Astrocyte of the hippocampus (primary cell): ENCODE measurements at regions not wholly inside any gene's neighbourhood (a gene's known extent, or its start where the extent isn't known, plus 50 kb on each side); places are given as distances from the start of the nearest gene placed in this dataset.
"Not testable (repeated sequence)": the region's sequence is repeated elsewhere in the genome, so short reads cannot be mapped to it uniquely, and the experiment has no call there.

Experiments
- DNase-seq: peaks from one replicate; pipeline ENCODE4 v3.0.0; 2011; ENCODE audit warnings: low read depth, low spot score

DNA sequence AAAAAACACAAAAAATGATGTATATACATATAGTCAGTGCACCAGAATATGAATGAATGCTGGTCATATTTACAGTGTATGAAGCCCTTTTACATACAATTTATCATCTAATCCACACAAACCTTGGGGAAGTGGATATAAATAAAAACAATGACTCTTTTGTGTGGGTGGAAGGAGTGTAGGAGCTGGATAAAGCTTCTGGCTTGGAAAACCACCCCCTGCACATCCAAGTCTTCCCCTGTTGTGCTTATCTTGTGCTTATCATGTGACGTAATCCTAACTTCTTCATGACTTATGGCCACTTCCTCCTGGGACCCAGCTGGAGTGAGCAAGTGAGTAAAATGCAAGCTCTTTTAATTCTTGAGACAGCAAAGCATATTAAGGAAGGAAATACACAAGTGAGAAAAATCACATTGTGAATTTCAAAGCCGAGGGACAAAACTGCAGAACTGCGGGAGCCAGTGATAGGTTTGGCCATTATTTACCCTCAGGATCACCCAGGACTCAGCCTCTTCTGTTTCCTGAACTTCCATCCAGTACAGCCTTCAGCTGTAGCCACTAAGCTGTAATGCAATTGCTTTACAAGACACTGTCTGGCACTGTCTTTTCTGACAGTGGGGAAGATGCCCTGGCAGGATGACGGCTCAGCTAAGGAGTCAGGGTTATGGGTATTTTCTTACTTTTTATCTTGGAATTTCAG lies 104.0 kb upstream of the PPM1J start:
- DNase-seq = peak; percentile 39

DNA sequence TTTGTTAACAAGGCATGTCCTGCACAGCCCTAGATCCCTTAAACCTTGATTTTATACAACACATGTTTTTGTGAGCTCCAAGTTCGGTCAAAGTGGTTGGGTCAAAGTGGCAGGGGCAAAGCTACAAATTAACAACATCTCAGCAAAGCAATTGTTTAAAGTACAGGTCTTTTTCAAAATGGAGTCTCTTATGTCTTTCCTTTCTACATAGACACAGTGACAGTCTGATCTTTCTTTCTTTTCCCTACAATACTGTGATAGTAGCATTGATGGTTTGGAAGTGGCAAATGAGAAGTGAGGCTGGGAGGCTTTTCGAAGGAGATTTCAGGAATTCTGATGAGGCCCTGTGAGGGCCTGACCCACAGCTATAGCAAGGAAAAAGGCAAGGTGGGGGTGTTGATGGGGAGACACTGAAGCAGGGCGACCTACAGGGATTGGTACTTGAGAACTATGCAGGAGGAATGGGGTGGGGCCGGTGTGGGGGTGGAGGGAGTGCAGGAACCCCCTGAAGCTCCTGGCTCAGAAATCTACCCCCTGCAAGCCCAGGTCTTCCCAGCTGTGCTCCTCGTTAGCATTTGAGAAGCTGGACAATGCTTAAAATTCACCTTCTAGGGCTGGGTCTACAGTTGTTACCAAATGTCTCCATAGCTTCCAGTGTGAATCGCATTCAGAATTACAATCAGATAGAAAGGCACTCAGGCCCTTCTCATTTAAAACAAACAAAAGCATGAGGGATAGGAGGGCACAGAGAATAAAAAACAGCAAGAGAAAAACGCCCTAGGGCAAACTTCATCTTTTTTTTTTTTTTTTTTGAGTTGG lies 102.6 kb upstream of the PPM1J start:
- DNase-seq = no peak

DNA sequence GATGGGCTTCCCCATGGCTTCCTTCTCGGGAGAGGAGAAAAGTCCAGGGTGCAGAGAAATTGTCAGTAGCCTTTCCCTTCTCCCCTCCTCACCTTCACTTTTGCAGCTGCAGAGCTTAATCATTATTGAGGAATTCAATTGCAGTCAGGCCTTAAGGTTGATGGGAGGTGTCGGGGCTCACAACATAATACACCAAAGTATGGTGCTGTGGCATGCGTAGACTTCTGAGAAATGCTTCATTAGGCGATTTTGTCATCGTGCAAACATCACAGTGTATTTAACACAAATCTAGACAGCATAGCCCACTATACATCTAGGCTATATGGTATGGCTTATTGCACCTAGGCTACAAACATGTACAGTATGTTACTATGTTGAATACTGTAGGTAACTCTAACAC lies 100.2 kb upstream of the PPM1J start:
- DNase-seq = no peak

DNA sequence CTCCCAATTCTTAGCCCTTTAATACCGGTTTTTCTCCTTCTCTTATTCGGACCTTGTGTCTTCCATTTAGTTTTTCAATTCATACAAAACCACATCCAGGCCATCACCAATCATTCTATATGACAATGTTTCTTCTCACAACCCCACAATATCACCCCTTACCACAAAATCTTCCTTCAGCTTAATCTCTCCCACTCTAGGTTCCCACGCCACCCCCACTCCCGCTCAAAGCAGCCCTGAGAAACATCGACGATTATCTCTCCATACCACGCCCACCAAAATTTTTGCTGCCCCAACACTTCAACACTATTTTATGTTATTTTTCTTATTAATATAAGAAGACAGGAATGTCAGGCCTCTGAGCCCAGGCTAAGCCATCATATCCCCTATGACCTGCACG lies 99.5 kb upstream of the PPM1J start:
- not testable (repeated sequence) for DNase-seq

DNA sequence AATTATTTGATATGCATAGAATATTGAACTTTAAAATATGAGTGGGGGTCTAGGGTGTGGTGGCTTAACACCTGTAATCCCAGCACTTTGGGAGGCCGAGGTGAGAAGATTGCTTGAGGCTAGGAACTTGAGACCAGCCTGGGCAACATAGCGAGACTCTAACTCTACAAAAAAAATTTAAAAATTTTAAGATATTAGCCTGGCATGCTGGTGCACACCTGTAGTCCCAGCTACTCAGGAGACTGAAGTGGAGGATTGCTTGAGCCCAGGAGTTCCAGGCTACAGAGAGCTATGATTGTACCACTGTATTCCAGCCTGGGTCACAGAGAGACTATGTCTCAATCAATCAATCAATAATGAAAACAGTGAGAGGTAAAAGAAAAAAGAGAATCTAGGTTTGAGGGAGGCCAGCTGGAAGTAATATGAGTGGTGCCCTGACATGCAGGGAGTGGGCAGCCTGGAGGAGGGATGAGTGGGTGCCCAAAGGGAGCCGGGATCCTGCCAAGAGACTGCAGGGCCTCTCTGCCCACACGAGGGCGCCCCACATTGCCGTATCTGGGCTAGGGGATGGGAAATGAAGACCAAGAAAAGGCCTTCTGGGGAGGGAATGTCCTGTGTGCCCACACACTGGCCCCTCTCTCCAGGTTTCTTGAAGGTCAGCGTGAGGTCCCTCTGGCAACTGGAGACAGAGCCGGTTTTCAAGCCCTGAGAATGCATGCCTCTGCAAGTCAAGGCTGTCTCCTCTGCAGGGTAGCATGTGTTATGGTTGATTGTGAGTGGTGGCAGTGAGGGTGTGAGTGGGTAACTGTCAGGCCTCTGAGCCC lies 93.9 kb upstream of the PPM1J start:
- peak; percentile 86 for DNase-seq

DNA sequence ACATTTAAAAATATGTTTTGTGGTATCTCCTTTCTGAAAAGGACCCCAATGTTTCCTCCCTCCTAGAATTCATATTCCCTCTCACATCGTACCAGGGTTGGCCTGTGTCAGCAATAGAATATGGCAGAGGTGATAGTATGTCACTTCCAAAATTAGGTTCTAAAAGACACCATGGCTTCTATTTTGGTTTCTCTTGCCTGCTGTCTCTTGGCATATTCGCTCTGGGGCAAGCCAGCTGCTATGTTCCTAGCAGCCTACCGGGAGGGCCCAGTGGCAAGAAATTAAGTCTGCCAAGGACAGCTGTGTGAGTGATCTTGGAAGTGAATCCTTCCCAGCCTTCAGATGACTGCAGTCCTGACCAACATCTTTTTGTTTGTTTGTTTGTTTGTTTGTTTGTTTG lies 92.9 kb upstream of the PPM1J start:
- no peak for DNase-seq

DNA sequence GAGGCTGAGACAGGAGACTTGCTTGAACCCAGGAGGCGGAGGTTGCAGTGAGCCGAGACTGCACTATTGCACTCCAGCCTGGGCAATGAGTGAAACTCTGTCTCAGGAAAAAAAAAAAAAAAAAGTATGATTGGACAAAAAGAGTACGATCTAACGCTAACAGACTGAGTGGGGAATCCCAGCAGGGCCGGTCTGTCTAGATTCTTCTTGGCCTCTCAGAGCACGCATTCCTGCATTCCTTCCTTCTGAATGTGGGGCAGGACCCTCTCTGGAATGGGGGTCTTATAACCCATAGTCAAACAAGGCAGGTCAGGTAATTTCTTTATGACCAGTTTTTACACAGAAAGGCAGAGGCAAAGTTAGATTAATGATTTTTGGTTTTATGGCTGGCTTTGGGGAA lies 92.0 kb upstream of the PPM1J start:
- DNase-seq = no peak

DNA sequence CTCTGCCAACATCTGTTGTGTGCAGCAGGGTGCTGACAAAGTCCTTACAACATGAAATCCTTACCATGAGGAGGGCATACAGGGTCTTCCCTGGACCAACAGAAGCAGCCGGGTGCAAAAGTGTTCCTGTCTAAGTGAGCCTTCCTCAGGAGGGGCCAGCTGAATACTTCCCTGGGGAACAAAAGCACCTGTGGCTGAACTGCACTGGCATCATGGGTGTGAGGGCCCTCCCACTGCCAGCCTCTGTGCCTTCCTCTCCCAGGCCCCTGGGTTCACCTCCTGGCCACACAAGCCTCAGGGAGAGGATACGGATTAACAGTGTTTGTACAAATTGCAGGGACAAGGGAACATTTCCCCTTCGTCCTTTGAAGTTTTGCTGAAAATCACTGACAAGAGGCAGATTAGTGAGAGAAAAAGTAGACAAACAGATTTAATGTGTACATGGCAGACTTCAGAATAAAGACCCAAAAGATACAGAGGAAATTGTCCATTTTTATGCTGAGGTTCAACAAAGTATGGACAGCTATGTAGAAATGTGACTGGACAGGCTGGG lies 91.0 kb upstream of the PPM1J start:
- no peak for DNase-seq

DNA sequence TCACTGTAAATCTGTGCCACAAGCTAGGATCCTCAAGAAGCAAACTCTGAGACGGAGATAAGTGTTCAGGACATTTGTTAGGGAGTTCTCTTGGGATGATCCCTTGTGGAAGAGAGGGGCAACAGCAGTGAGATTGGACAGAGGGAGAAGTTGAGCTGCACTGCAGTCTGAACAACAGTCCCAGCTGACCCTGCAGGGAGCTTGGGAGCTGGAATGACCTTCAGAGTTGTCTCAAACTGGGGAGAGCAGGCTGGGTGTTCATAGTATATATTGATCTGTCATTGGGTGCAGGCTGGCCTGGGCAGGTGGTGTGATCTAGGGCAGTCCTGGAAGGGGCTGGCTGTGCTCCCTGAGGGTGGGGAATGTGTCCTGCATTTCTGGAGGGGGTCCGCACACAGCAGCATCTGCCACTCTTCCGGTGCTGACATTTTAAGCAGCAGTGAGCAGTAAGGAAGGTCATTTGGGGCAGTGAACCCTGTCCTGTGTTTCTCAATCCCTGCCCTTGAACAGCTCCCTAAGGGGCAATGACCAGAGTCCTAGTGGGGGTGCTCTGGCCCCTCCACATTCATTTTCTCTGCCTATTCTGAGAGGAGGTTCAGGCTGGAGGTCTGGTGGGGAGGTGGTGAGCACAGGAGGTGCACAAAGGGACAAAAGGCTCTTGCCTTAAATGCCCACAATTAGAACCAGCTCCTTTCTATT lies 90.2 kb upstream of the PPM1J start:
- DNase-seq = no peak

DNA sequence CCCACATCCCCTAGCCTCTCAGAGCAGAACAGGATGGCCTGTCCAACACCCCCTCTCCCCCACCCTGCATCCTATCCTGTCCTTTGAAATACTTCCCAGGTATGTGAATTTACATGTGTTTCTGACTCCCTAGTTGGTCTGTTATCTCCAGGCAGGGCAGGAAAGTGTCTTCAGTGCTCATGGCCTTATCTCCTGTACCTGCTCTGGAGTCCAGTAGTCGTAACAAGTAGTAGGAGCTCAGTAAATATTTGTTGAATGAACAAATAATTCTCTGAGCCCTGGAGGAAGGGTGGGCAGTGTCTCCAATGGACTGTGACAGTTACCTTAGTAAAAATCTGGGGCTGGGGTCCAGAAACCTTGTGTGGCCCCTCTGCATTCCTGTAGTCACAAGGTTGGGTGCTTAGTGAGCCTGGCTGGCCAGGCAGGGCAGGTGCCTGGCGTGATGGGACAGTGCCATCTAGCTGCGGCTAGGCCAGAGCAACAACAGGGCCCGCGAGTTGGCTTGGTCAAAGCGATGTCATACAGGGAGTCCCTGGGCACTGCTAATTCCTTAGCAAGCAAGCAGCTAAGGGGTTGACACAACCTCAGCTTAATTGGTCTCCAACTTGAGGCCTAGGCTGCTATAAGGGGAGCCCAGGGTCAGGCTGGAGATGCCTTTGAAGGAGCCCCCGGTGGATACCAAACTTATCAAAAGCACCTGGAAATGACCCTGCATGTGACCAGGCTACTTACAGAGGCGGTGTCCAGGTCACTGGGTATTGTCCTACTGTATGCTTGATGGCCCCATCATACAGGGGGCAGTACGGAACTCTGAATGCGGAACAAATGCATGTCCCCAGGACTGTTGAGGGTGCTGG lies 89.0 kb upstream of the PPM1J start:
- peak; percentile 90 for DNase-seq

DNA sequence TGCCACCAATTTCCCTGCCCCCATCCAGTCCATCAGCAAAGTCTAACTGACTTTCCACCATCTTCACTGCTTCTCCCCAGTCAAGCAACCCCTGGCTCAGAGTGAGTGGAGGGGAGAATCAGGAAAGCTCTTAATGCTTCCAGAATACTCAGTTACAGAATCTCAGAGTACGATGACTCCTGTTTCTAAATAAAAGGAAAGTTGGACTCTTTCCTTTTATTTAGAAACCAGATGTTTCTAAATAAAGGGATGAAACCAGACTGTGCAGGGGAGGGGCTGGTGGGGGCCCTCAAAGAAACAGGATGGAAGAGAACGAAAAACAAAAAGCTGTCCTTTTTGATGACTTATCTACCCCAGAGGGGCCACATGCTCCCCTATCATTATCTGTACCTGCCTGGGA lies 85.2 kb upstream of the PPM1J start:
- DNase-seq = no peak

DNA sequence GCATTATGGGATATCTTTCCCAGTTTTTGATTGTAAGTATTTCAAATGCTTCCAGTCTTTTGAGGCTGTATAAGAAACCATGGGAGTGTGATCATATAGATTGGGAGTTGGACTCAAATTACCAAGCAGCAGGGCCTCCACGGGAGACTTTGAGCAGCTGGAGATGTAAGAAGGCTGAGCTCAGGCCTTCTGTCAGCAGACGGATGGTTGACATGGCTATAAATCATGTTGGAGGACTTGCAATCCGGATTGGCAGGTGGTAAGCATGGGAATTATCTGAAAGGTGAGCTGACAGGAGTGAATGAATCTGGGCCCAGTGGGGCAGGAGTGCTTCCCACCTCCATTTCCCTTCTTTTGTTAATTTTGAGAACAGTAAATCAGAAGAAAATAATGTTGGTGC lies 83.2 kb upstream of the PPM1J start:
- no peak for DNase-seq

DNA sequence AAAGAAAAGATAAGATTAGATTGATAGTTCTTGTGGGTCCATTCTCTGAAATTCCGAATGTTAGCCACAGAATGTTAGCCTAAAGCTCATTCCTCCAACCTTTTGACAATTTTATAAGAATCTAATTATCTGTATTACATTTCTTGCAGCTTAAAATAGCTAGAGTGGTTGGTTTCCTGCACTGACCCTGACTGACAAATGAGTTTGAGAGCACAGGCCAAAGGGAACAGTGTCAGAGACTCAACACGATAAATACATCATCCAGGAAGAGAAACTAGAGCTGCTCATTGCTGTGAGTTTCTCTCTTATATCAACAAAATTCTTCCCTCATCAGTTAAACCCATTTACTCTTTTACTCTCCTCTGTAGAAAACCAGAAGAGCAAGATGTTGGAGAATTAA lies 82.1 kb upstream of the PPM1J start:
- no peak for DNase-seq

DNA sequence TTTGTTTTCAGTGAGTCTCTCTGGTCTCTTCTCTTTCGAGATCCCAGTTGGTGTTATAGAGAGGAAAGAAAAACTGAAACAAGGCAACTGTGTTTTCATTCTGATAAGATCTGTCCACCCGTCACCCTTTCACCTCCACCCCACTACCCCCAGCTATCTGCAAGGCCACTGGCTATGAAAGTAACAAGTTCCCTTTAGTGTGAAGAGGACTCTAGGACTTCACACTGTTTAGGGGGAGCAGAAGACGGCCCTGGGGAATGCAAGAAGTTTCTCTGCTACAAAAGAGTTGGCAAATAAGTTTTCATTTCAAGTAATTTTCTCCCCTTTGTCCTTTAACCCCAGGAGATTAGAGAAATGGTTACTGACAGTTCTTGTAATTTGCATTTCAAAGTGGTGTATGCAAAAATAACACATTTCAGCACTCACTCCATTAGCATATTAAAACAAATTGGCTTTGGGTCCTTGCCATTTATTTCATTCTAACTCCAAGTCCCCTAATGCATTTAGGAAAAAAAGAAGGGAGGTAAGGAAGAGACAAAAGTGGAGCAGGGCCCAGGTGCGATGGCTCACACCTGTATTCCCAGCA lies 79.6 kb upstream of the PPM1J start:
- DNase-seq = no peak

DNA sequence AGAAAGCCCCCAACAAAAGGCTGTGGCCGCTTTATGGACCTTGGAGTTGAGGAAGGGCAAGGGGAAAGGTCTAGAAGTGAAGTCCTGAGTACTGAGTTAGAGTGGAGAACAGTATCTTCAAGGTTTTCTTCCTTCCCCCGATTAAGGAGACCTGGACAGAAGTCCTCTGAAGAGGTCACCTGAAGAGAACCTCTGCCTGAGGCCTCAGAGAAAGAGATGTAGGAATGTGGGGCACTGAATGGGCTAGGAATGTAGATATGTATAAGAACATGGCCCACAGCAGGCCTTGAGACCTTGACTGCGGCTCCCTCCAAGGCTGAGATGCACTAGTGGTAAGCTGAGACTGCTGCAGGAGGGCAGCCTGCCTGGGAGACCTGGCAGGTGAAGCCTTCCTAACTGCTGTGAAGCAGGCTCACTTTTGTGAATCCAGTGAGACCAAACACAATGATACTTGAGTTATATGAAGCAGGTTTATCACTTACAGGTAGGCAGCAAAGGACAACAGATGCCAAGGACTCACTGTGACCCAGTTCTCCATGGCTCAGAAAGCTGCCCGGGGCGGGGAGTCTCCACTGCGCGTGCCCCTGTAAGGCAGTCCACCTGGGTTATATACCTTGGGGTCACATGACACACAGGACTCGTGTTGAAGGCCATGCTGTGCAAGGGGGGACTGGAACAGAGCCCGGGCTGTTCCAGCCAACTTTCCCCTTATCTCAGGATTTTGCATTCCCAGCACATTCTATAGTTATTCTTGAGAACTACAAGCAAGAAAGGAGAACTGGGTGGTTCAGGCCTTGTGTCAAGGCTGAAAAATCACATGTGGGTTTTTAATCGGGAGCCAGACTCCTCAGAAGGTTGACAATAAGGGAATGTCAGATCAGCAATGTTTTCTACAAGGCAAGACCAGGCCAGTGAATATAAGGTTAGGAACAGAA lies 78.8 kb upstream of the PPM1J start:
- DNase-seq = peak; percentile 34

DNA sequence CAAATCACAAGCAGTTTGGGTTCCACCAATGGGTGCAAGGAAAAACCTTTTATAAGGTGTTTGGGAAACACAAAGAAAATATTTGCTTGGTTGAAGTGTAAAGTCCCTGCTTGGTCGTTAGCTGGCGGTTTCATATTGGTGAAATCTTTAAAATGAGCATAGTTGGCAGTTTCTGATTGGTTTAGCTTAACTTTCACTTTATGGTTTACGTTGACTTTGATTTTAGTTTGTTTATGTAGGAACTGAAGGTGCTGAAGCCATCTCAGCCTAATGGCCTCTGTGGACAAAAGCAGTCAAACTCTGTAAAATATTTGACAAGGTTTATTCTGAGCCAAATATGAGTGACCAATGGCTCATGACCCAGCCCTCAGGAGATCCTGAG lies 76.6 kb upstream of the PPM1J start:
- no peak for DNase-seq

DNA sequence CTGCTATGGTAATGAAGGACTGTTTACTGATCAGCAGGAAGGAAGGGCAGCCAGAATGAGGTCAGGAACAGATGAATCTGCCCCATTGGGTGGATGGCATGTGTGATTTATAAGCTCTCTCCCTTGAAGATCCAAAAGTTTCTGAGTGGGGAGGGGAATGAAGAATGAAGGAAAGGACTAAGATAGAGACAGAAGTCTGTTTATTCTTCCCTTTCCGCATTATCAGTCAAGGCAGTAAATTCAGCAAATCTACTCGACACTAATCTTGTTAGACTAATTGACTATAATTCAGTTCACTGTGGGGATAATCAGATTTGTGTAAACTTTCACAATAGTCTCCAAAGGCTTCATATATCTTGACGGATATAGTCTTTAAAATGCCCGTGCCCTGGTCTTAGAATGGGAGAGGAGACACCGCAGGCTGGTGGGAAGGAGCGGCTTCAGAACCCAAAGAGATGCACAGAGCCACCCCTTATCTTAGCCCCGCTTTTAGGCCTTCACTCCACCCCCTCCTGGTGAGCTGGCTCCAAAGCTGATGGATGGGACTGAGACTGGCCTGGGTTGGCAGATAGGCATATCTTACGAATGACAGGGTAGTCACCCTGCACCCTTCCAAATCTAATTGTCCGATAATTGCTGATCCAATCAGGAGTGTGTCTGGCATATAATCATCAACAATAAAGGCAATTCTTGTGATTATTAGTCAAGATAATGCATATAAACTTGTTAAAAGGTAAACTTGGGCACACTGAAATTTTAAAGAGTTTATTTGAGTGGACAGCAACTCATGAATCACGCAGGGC lies 76.0 kb upstream of the PPM1J start:
- no peak for DNase-seq

DNA sequence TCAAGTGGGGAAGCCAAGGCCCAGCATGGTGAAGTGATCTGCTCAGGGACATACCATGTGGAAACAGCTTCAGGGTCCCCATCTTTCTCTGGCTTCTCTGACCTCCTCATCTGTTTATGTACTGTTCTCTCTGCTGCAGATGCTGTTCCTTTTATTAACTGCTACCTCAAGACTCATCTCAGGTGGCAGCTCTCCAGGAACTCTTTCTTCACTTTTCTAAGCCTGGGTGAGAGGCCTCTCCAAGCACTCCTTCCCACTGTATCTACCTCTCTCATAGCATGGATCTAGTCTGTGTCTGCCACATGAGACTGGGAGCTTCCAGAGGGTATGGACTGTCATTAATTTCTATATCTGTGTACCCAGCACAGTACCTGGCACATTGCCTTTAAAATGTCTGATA lies 73.4 kb upstream of the PPM1J start:
- no peak for DNase-seq
